ENCODE measurements at regions not wholly inside any gene's neighbourhood (a gene's known extent, or its start where the extent isn't known, plus 50 kb on each side); places are given as distances from the start of the nearest gene placed in this dataset.

- Histone ChIP-seq H3F3A (replicated peaks; ENCODE audit: low read depth) (no peaks in the 10 kb centered on the region), H3K4me1 (ENCODE audit: insufficient read depth) (no peaks in the 10 kb centered on the region), H3K79me2 (replicated peaks; ENCODE audit: insufficient read depth) (no peaks in the 10 kb centered on the region), H3K4me3 (no peak overlapping the region), H3K4me2 (no peak overlapping the region), H3K27ac (ENCODE audit: low read depth) (no peak overlapping the region), H3K9me2 (ENCODE audit: insufficient read depth) (no peaks in the 10 kb centered on the region), H4K20me1 (replicated peaks; ENCODE audit: insufficient read depth) (no peaks in the 10 kb centered on the region), H3K27me3 (ENCODE audit: insufficient read depth) (no peaks in the 10 kb centered on the region), H3K36me3 (ENCODE audit: insufficient read depth) (no peaks in the 10 kb centered on the region), H2AFZ (no peak overlapping the region)
- Mint-ChIP-seq H3K27me3 (ENCODE audit: insufficient read depth, low read depth, poor library complexity) (no peaks in the 10 kb centered on the region), H3K4me3 (no peak overlapping the region), H3K4me1 (no peaks in the 10 kb centered on the region), H3K9me3 (peaks cover 43% of the 10 kb centered on the region), H3K27ac (no peak overlapping the region), H3K36me3 (ENCODE audit: low read depth) (peaks cover 37% of the 10 kb centered on the region)
- TF ChIP-seq POLR2AphosphoS5 (IDR thresholded peaks at IDR 0.05; ENCODE audit: low read depth) = no peak
- no peak for TF ChIP-seq ZNF114 (CRISPR knock-in tag; IDR thresholded peaks at IDR 0.05)
- no peak for TF ChIP-seq EZH2phosphoT487 (IDR thresholded peaks at IDR 0.05; ENCODE audit: unreplicated experiment)
- no peak for TF ChIP-seq JUNB (IDR thresholded peaks at IDR 0.05; ENCODE audit: unreplicated experiment)
- no peak for TF ChIP-seq CTCF (conservative IDR thresholded peaks at IDR 0.05; ENCODE audit: low read depth in 2 of 2)
- TF ChIP-seq STAT1 (IDR thresholded peaks at IDR 0.05; ENCODE audit: unreplicated experiment) = no peak
- TF ChIP-seq ZNF462 (CRISPR knock-in tag; IDR thresholded peaks at IDR 0.05) = no peak
- no peak for TF ChIP-seq NANOG (IDR thresholded peaks at IDR 0.05; ENCODE audit: borderline replicate concordance)
- no peak for TF ChIP-seq CREB1 (CRISPR knock-in tag; IDR thresholded peaks at IDR 0.05; ENCODE audit: low read depth)
- no peak for TF ChIP-seq EZH2 (IDR thresholded peaks at IDR 0.05; ENCODE audit: low read depth, unreplicated experiment)
- no peak for TF ChIP-seq ZNF331 (CRISPR knock-in tag; IDR thresholded peaks at IDR 0.05; ENCODE audit: low read depth)
- TF ChIP-seq REST (IDR thresholded peaks at IDR 0.05; ENCODE audit: unreplicated experiment) = no peak
- no peak for TF ChIP-seq ETS1 (IDR thresholded peaks at IDR 0.05)
- DNase-seq (ENCODE audit: low spot score) (peak; percentile 1), ATAC-seq (no peak)
Observed at GRCh38 chr3:96169111-96169766, 645.2 kb upstream of the EPHA6 start.
